GM23248 (cell line): ENCODE measurements at regions not wholly inside any gene's neighbourhood (a gene's known extent, or its start where the extent isn't known, plus 50 kb on each side); places are given as distances from the start of the nearest gene placed in this dataset.

Experiments used
- DNase-seq: peaks from one replicate; pipeline ENCODE4 v3.0.0-alpha.2; 2015
- H2AFZ ChIP-seq: fragments of 200-600 bp; sonication (generic); 2 replicates; pipeline ENCODE4 v1.6.1; 2016; ENCODE audit warnings: antibody characterized with exemption
- H3F3A ChIP-seq: fragments of 200-600 bp; sonication (generic); 2 replicates; pipeline ENCODE4 v1.6.1; 2016; ENCODE audit warnings: mild to moderate bottlenecking, antibody characterized with exemption, mixed run types; ENCODE audit not compliant: insufficient read depth
- H3K27ac ChIP-seq: fragments of 200-600 bp; sonication (generic); 2 replicates; pipeline ENCODE4 v1.5.1; 2016; ENCODE audit warnings: mild to moderate bottlenecking
- H3K27me3 ChIP-seq: fragments of 200-600 bp; sonication (generic); replicated peaks from 2 replicates; pipeline ENCODE4 v1.6.1; 2016; ENCODE audit warnings: mild to moderate bottlenecking; ENCODE audit not compliant: insufficient read depth
- H3K36me3 ChIP-seq: fragments of 200-600 bp; sonication (generic); 2 replicates; pipeline ENCODE4 v1.6.1; 2016; ENCODE audit warnings: low read depth, mild to moderate bottlenecking
- H3K4me1 ChIP-seq: fragments of 200-600 bp; sonication (generic); 2 replicates; pipeline ENCODE4 v1.6.1; 2016; ENCODE audit warnings: mild to moderate bottlenecking; ENCODE audit not compliant: insufficient read depth
- H3K4me2 ChIP-seq: fragments of 200-600 bp; sonication (generic); one replicate; pipeline ENCODE4 v1.6.1; 2016; ENCODE audit warnings: mild to moderate bottlenecking; ENCODE audit not compliant: unreplicated experiment
- H3K4me3 ChIP-seq: fragments of 200-600 bp; sonication (generic); 2 replicates; pipeline ENCODE4 v1.5.1; 2016; ENCODE audit warnings: mild to moderate bottlenecking
- H3K79me2 ChIP-seq: fragments of 200-600 bp; sonication (generic); 2 replicates; pipeline ENCODE4 v1.6.1; 2016; ENCODE audit warnings: mild to moderate bottlenecking; ENCODE audit not compliant: insufficient read depth
- H3K9ac ChIP-seq: fragments of 200-600 bp; sonication (generic); 2 replicates; pipeline ENCODE4 v1.6.1; 2016; ENCODE audit warnings: mild to moderate bottlenecking
- H3K9me2 ChIP-seq: fragments of 200-600 bp; sonication (generic); 2 replicates; pipeline ENCODE4 v1.6.1; 2016; ENCODE audit warnings: mixed run types, mild to moderate bottlenecking, moderate library complexity; ENCODE audit not compliant: insufficient read depth
- H3K9me3 ChIP-seq: fragments of 200-600 bp; sonication (generic); one replicate; pipeline ENCODE4 v1.6.1; 2017; ENCODE audit warnings: low read depth
- H4K20me1 ChIP-seq: fragments of 200-600 bp; sonication (generic); 2 replicates; pipeline ENCODE4 v1.6.0; 2016; ENCODE audit not compliant: insufficient read depth
- EZH2 ChIP-seq: fragments of 200-600 bp; sonication (generic); IDR thresholded peaks from 2 replicates; pipeline ENCODE4 v1.6.1; 2018; ENCODE audit warnings: antibody characterized with exemption, mild to moderate bottlenecking; ENCODE audit not compliant: insufficient read depth, poor library complexity, severe bottlenecking
- EZH2phosphoT487 ChIP-seq: fragments of 200-600 bp; sonication (generic); IDR thresholded peaks from 2 replicates; pipeline ENCODE4 v1.6.1; 2018; ENCODE audit warnings: antibody characterized with exemption, moderate library complexity, mild to moderate bottlenecking, low read depth; ENCODE audit not compliant: insufficient read depth
- WGBS, 2 experiments: methylation state at CpG; one replicate each; pipeline ENCODE4 v1.1.6; 2015 to 2017; ENCODE audit warnings: low lambda C conversion rate in 2 of 2, low coverage in 1 of 2; ENCODE audit errors: missing lambda C conversion rate in 2 of 2; 5-methylcytosine and 5-hydroxymethylcytosine counted together
- in situ Hi-C: fragments of 300-500 bp; cut with MboI; formaldehyde crosslinking; loops from 2 replicates; pipeline ENCODE4 v1.15.0; 2020

DNA sequence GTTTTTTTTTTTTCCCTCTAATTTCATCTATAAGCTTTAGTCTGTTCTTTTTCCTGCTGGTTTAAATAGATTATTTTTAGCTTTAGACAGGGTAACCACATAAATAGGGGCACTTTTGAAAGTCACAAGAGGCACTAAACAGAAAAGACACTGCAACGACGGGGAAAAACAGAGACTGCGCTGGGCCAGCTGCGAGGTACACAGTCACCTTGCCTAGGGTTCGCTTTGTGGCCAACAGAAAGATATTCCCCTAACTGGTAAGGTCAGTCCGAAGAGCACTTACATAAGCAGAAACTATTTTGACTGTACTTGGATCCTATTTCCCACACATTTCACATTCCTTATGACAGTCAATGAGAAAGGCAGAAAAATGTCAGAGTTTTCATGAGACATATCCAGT lies 175.6 kb upstream of the PHF14 start:
- peaks cover 4% of the 10 kb centered on the region; the same call in 1 of the 2 replicates for H3K4me1 ChIP-seq
- no peaks in the 10 kb centered on the region for H3K36me3 ChIP-seq
- no peaks in the 10 kb centered on the region for H4K20me1 ChIP-seq
- no peak overlapping the region for H3K27ac ChIP-seq
- no peaks in the 10 kb centered on the region for H3K9me3 ChIP-seq
- DNase-seq: no peak
- no peak overlapping the region for H3K4me3 ChIP-seq
- no peaks in the 10 kb centered on the region for H3F3A ChIP-seq
- H3K9ac ChIP-seq: no peak overlapping the region
- in situ Hi-C loops: no loop called here
- H3K79me2 ChIP-seq: no peaks in the 10 kb centered on the region
- H3K27me3 ChIP-seq: no peaks in the 10 kb centered on the region
- TF ChIP-seq EZH2phosphoT487 (no peak), EZH2 (no peak)
- no peaks in the 10 kb centered on the region for H3K9me2 ChIP-seq
- WGBS, 2 experiments: 32 to 38% methylated on average over 6 of the region's 6 CpGs
- H3K4me2 ChIP-seq: no peak overlapping the region
- no peak overlapping the region for H2AFZ ChIP-seq

DNA sequence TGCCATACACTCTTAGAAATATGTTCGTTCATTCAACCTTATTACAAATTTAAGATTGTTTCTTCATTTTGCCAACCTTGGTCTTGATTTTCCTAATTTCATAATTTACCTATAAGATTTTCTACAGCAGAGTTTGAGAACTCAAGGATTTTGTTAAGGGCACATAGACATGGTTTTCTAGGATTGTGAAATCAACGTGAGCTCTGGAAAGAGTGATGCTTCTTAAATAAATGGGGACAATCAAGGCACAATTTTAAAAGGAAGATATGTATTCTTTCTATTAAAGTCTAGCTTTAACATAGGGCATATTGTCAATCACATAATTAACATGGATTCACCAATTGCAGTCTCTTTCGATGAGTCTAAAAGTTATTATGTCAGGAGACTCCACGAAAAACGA lies 174.2 kb upstream of the PHF14 start:
- H3K9me3 ChIP-seq: no peaks in the 10 kb centered on the region
- no peak for DNase-seq
- no peaks in the 10 kb centered on the region for H3K9me2 ChIP-seq
- no peak overlapping the region for H3K9ac ChIP-seq
- no peak overlapping the region for H3K4me2 ChIP-seq
- H4K20me1 ChIP-seq: no peaks in the 10 kb centered on the region
- no peaks in the 10 kb centered on the region for H3K79me2 ChIP-seq
- H3K27ac ChIP-seq: no peak overlapping the region
- no peaks in the 10 kb centered on the region for H3K36me3 ChIP-seq
- H3K4me3 ChIP-seq: no peak overlapping the region
- 33 to 40% methylated on average over 5 of the region's 5 CpGs for WGBS, 2 experiments
- H3F3A ChIP-seq: no peaks in the 10 kb centered on the region
- TF ChIP-seq EZH2phosphoT487: no peak
- no peak for TF ChIP-seq EZH2
- peaks cover 5% of the 10 kb centered on the region; the same call in 1 of the 2 replicates for H3K4me1 ChIP-seq
- in situ Hi-C loops: no loop called here
- H3K27me3 ChIP-seq: no peaks in the 10 kb centered on the region
- H2AFZ ChIP-seq: no peak overlapping the region

DNA sequence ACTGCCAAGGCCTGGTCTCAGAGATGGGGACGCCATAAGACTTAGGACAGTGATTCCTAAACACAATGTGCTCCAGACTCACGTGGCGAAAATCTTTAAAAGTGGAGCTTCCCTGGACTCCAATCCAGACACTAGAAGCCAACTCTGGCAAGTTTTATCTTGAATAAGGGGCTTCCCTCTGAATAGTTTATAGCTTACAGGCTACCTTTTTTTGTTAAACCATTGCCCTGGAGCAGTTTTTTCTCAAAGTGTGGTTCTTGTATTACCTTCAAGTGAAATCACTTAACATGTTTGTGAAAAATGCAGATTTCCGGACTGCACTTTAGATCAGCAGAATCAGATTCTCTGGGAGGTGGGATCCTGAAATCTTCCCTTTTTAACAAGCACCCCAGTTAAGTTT lies 171.7 kb upstream of the PHF14 start:
- Histone ChIP-seq H3K4me3 (no peak overlapping the region), H3K27ac (no peak overlapping the region), H3F3A (no peaks in the 10 kb centered on the region), H4K20me1 (no peaks in the 10 kb centered on the region), H3K4me2 (no peak overlapping the region), H2AFZ (no peak overlapping the region), H3K36me3 (no peaks in the 10 kb centered on the region), H3K9me2 (no peaks in the 10 kb centered on the region), H3K79me2 (no peaks in the 10 kb centered on the region), H3K4me1 (peaks cover 5% of the 10 kb centered on the region; the same call in 1 of the 2 replicates), H3K27me3 (no peaks in the 10 kb centered on the region), H3K9ac (no peak overlapping the region), H3K9me3 (no peaks in the 10 kb centered on the region)
- 41 to 43% methylated on average over 4 of the region's 4 CpGs for WGBS, 2 experiments
- DNase-seq: no peak
- TF ChIP-seq EZH2 (no peak), EZH2phosphoT487 (no peak)
- in situ Hi-C loops: no loop called here

DNA sequence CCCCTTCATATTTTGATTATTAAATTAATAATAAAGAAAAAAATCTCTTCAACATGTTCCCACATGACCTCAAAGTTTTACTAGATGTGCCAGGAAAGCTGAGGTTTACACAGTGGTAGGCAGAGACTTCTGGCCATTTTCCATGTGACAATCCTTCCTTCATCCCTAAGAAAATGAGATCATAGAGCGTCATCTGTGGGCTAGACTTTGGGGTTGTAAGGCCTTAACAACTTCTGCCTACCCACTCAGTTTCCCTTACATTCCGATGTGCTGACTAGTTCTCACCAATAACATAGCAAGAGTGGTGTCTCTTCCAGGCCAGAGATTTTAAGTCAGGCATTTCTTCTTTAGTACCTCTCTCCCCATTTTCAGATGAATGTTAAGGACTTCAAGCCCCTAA lies 171.1 kb upstream of the PHF14 start:
- Histone ChIP-seq H3K27ac (no peak overlapping the region), H3K4me2 (no peak overlapping the region), H3K9me2 (no peaks in the 10 kb centered on the region), H3K4me1 (peaks cover 5% of the 10 kb centered on the region; the same call in 1 of the 2 replicates), H4K20me1 (no peaks in the 10 kb centered on the region), H2AFZ (peak overlapping the region; percentile 47; the same call in 1 of the 2 replicates), H3K4me3 (no peak overlapping the region), H3K9ac (no peak overlapping the region), H3K9me3 (no peaks in the 10 kb centered on the region), H3K36me3 (no peaks in the 10 kb centered on the region), H3K27me3 (no peaks in the 10 kb centered on the region), H3K79me2 (no peaks in the 10 kb centered on the region), H3F3A (no peaks in the 10 kb centered on the region)
- WGBS, 2 experiments: 32 to 33% methylated on average over 2 of the region's 2 CpGs
- in situ Hi-C loops: no loop called here
- DNase-seq: peak; percentile 78
- TF ChIP-seq EZH2phosphoT487 (no peak), EZH2 (no peak)

DNA sequence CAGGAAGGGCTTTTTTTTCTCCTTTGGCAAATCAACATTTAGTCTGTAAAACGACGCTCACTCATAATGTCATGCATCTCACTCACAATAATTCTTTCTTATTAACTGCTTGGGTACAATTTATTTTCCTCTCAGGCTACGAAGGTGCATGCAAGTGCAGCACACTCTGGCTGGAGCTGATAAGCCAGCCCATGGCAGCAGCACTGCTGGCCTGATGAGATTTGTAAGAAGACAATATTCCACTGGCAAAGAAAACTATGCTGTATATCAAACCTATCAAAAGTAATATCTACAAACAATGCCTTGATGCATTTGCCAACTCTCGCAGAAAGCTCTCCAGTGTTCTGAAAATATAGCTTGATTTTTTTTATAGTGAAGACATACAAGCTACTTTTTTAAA lies 170.0 kb upstream of the PHF14 start:
- H3K9ac ChIP-seq: no peak overlapping the region

More for the DNA sequence above, 170.0 kb upstream of the PHF14 start:
- TF ChIP-seq EZH2: no peak
- TF ChIP-seq EZH2phosphoT487: no peak
- no peaks in the 10 kb centered on the region for H3F3A ChIP-seq
- H3K79me2 ChIP-seq: no peaks in the 10 kb centered on the region
- no peaks in the 10 kb centered on the region for H3K27me3 ChIP-seq
- no peaks in the 10 kb centered on the region for H4K20me1 ChIP-seq
- peaks cover 5% of the 10 kb centered on the region; the same call in 1 of the 2 replicates for H3K4me1 ChIP-seq
- no peak overlapping the region for H3K27ac ChIP-seq
- no peak overlapping the region for H3K4me3 ChIP-seq
- no peaks in the 10 kb centered on the region for H3K9me3 ChIP-seq
- H2AFZ ChIP-seq: no peak overlapping the region
- in situ Hi-C loops: no loop called here
- 45 to 49% methylated on average over 4 of the region's 4 CpGs for WGBS, 2 experiments
- H3K9me2 ChIP-seq: no peaks in the 10 kb centered on the region
- no peak overlapping the region for H3K4me2 ChIP-seq
- DNase-seq: no peak
- no peaks in the 10 kb centered on the region for H3K36me3 ChIP-seq
